ENCODE measurements at regions not wholly inside any gene's neighbourhood (a gene's known extent, or its start where the extent isn't known, plus 50 kb on each side); places are given as distances from the start of the nearest gene placed in this dataset.

DNA sequence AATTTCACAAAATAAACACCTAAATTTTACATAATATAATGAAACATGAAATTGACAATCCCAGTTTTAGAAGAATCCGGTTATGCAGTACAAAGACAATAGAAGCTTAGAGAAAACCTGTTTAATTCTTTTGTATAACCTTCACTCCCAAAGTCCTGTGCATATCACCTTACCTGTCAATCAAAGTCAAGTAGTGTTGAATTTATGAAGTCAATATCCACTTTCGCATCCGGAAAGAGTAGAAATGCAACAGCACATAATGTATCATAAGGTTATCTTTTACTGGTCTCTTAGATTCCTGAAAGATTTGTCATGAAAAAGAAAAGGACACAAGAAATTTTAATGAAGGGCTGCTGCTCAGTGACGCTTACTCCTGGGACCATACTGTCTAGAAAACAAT, 1112.6 kb downstream of the PCDH9 start:
- Histone ChIP-seq H3K4me1 (no peaks in the 10 kb centered on the region), H3K4me3 (no peak overlapping the region), H3K36me3 (no peaks in the 10 kb centered on the region), H3K27ac (no peak overlapping the region), H3K27me3 (no peaks in the 10 kb centered on the region), H3K9me3 (no peaks in the 10 kb centered on the region)
- WGBS: 88% methylated on average over 4 of the region's 4 CpGs
- TF ChIP-seq EP300 (IDR thresholded peaks at IDR 0.05): no peak
- TF ChIP-seq POLR2AphosphoS5 (IDR thresholded peaks at IDR 0.05): no peak
- TF ChIP-seq, protein P1, sequence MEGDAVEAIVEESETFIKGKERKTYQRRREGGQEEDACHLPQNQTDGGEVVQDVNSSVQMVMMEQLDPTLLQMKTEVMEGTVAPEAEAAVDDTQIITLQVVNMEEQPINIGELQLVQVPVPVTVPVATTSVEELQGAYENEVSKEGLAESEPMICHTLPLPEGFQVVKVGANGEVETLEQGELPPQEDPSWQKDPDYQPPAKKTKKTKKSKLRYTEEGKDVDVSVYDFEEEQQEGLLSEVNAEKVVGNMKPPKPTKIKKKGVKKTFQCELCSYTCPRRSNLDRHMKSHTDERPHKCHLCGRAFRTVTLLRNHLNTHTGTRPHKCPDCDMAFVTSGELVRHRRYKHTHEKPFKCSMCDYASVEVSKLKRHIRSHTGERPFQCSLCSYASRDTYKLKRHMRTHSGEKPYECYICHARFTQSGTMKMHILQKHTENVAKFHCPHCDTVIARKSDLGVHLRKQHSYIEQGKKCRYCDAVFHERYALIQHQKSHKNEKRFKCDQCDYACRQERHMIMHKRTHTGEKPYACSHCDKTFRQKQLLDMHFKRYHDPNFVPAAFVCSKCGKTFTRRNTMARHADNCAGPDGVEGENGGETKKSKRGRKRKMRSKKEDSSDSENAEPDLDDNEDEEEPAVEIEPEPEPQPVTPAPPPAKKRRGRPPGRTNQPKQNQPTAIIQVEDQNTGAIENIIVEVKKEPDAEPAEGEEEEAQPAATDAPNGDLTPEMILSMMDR (IDR thresholded peaks at IDR 0.05): no peak
- TF ChIP-seq POLR2A (IDR thresholded peaks at IDR 0.05): no peak
- no peak for DNase-seq (ENCODE audit: low spot score in 2 of 2)

DNA sequence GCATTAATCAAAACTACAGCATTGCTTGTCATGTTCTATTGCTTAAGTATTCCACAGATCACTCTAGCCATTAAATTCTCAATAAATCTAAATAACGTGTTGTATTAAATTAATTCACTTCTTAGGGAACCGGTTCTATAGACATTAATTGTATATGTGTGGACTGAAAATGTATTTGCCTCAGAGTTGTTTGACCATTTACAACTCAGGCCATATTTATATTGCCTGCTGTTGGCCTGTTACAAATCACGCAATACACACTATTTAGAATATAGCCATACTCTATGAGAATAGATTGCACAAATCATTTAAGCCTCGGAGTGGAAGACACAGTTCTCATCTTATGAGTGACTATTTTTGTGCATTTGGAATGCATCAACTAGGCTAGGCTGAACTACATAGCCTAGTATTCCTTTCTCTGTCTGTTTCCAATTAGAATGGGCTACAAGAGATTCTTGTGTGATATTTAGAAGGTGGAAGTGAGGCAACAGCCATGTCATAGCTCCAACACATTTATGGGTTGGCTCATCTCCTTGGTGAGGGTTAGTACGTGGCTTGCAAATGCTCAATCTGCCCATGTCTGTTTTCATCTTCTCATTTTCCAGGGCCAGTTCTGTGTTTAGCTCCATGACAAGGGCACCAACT, 1116.1 kb downstream of the PCDH9 start:
- Histone ChIP-seq H3K4me3 (no peak overlapping the region), H3K9me3 (no peaks in the 10 kb centered on the region), H3K27me3 (no peaks in the 10 kb centered on the region), H3K27ac (no peak overlapping the region), H3K36me3 (no peaks in the 10 kb centered on the region), H3K4me1 (no peaks in the 10 kb centered on the region)
- WGBS: 54% methylated on average over 5 of the region's 5 CpGs
- no peak for DNase-seq (ENCODE audit: low spot score in 2 of 2)
- no peak for TF ChIP-seq POLR2AphosphoS5 (IDR thresholded peaks at IDR 0.05)
- TF ChIP-seq EP300 (IDR thresholded peaks at IDR 0.05): no peak
- no peak for TF ChIP-seq POLR2A (IDR thresholded peaks at IDR 0.05)
- TF ChIP-seq, protein P1 (IDR thresholded peaks at IDR 0.05): no peak

DNA sequence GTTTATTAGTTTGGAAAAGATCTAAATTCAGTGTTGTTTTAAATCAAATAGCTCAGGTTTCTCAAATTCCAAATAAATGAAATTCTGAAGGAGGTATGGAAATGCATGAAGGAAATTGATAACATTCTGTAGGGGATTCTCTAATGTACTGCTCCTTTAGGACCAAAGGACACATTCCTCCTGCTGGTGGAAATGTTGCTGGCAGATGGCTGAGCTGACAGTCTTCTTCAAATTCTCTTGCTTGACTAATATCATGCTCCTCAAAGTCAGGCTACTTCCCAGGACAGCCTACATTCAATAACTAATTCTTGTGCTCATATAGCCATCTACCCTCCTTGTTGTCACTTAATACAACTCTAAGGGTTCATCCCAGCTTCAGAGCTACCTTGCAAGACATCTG, 1118.5 kb downstream of the PCDH9 start:
- Histone ChIP-seq H3K4me1 (no peaks in the 10 kb centered on the region), H3K27ac (no peak overlapping the region), H3K36me3 (no peaks in the 10 kb centered on the region), H3K4me3 (no peak overlapping the region), H3K9me3 (no peaks in the 10 kb centered on the region), H3K27me3 (no peaks in the 10 kb centered on the region)
- TF ChIP-seq EP300 (IDR thresholded peaks at IDR 0.05) (no peak), POLR2AphosphoS5 (IDR thresholded peaks at IDR 0.05) (no peak), POLR2A (IDR thresholded peaks at IDR 0.05) (no peak)
- TF ChIP-seq, protein P1 (IDR thresholded peaks at IDR 0.05): no peak
- DNase-seq (ENCODE audit: low spot score in 2 of 2): no peak

DNA sequence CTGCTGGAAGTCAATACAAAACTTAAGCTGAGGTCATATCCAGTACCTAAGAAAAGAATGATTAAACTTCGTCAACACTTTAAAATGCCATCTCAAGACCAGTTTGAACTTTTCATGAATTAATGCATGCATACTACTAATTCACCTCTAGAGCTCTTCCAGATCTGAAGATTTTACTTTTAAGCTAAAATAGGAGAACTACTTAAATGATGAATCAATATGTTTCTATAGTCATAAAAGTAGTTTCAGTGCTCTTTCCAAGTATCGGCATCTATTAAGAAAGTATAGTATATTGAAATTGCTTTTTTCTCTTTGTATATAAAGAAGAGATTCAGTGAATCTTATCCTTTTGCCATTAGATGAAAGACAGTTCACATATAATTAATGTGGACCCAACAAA, 1123.9 kb downstream of the PCDH9 start:
- no peaks in the 10 kb centered on the region for H3K9me3 ChIP-seq
- no peak for DNase-seq (ENCODE audit: low spot score in 2 of 2)
- H3K27me3 ChIP-seq: no peaks in the 10 kb centered on the region
- no peak overlapping the region for H3K4me3 ChIP-seq
- no peaks in the 10 kb centered on the region for H3K4me1 ChIP-seq
- no peak for TF ChIP-seq EP300 (IDR thresholded peaks at IDR 0.05)
- no peaks in the 10 kb centered on the region for H3K36me3 ChIP-seq
- WGBS: 91% methylated on average over 2 of the region's 2 CpGs
- no peak overlapping the region for H3K27ac ChIP-seq

DNA sequence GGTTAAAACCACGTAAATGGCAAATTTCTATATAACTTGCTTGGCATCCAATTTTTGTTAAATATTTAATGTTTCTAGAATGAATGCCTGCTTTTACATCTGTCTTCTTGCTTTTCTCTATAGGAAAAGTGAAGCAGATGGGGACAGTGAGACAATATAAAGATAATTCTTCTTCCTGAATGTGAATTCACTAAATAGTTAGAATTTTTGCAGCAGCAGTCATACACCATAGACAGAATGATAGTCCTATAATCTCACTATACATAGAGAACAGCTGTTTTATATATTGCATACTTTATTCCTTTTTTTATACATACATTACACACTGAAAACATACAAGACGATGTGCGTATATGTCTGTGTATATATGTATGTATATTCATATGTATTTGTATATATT, 1127.3 kb downstream of the PCDH9 start:
- TF ChIP-seq POLR2A (IDR thresholded peaks at IDR 0.05): no peak
- TF ChIP-seq, protein P1 (IDR thresholded peaks at IDR 0.05): no peak
- no peak for TF ChIP-seq EP300 (IDR thresholded peaks at IDR 0.05)
- TF ChIP-seq POLR2AphosphoS5 (IDR thresholded peaks at IDR 0.05): no peak
- no peak overlapping the region for H3K4me3 ChIP-seq
- no peak overlapping the region for H3K27ac ChIP-seq
- H3K4me1 ChIP-seq: no peaks in the 10 kb centered on the region
- H3K36me3 ChIP-seq: no peaks in the 10 kb centered on the region
- H3K27me3 ChIP-seq: no peaks in the 10 kb centered on the region
- H3K9me3 ChIP-seq: no peaks in the 10 kb centered on the region
- no peak for DNase-seq (ENCODE audit: low spot score in 2 of 2)
- WGBS: 92% methylated on average over 3 of the region's 3 CpGs

DNA sequence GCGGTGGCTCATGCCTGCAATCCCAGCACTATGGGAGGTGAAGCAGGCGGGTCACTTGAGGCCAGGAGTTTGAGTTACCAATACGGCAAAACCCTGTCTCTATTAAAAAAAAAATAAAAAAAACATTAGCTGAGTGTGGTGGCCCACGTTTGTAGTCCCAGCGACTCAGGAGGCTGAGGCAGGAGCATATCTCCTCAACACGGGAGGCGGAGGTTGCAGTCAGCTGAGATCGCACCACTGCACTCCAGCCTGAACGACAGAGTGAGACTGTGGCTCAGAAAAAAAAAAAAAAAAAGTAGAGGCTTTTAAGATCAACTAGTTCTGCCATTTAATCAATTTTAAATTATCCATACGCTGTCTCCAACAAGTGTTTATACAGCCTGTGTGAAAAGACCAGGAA, 1130.3 kb downstream of the PCDH9 start:
- TF ChIP-seq POLR2A (IDR thresholded peaks at IDR 0.05): no peak
- TF ChIP-seq POLR2AphosphoS5 (IDR thresholded peaks at IDR 0.05): no peak
- TF ChIP-seq, protein P1 (IDR thresholded peaks at IDR 0.05): no peak
- TF ChIP-seq EP300 (IDR thresholded peaks at IDR 0.05): no peak
- 88% methylated on average over 10 of the region's 10 CpGs for WGBS
- H3K36me3 ChIP-seq: no peaks in the 10 kb centered on the region
- H3K27ac ChIP-seq: no peak overlapping the region
- no peak overlapping the region for H3K4me3 ChIP-seq
- no peaks in the 10 kb centered on the region for H3K4me1 ChIP-seq
- no peak for DNase-seq (ENCODE audit: low spot score in 2 of 2)
- no peaks in the 10 kb centered on the region for H3K27me3 ChIP-seq
- H3K9me3 ChIP-seq: no peaks in the 10 kb centered on the region

Data from suprapubic skin (tissue), 4 donors.